SK-N-SH (cell line): ENCODE measurements at regions not wholly inside any gene's neighbourhood (a gene's known extent, or its start where the extent isn't known, plus 50 kb on each side); places are given as distances from the start of the nearest gene placed in this dataset.
A peak's percentile ranks its signal among the peaks of the same experiment; 100 is the strongest.

ENCODE experiments used
- CTCF ChIA-PET: fragments of 300-600, 350-600 bp; formaldehyde crosslinking; extraction: SDS; loops from one replicate; lab custom pipeline; 2021; lab: Yijun Ruan, JAX
- POLR2A ChIA-PET: fragments of 350-600 bp; sonication (Branson Sonifier 250); formaldehyde crosslinking; extraction: SDS; loops from one replicate; lab custom pipeline; 2020; ENCODE audit warnings: antibody characterized with exemption, inconsistent platforms; lab: Yijun Ruan, JAX
- DNase-seq: peaks from one replicate; pipeline ENCODE4 v3.0.0; 2012
- H2AFZ ChIP-seq: fragments of 200-600 bp; sonication (generic); 2 replicates; pipeline ENCODE4 v1.8.1; 2016; ENCODE audit warnings: antibody characterized with exemption, mild to moderate bottlenecking, low read depth
- H3F3A ChIP-seq: fragments of 200-600 bp; sonication (generic); replicated peaks from 2 replicates; pipeline ENCODE3; 2016; ENCODE audit warnings: antibody characterized with exemption, mild to moderate bottlenecking; ENCODE audit not compliant: insufficient read depth
- H3K27ac ChIP-seq, 2 experiments: fragments of 200-500 bp in 1 of 2; fragments of 200-600 bp in 1 of 2; sonication (Bioruptor generic) in 1 of 2; sonication (generic), shearing (Covaris generic) in 1 of 2; 2 replicates each; pipeline versions ENCODE4 v1.5.1 to v1.6.1; 2014 to 2016; ENCODE audit warnings: low read depth in 2 of 2, inconsistent platforms in 1 of 2, low read length in 1 of 2, mild to moderate bottlenecking in 1 of 2, mixed read lengths in 1 of 2
- H3K27me3 ChIP-seq: fragments of 200-600 bp; sonication (generic), shearing (Covaris generic); 2 replicates; pipeline ENCODE4 v1.6.1; 2016; ENCODE audit warnings: mixed run types; ENCODE audit not compliant: insufficient read depth
- H3K36me3 ChIP-seq, 2 experiments: fragments of 200-500 bp in 1 of 2; fragments of 200-600 bp in 1 of 2; sonication (Bioruptor generic) in 1 of 2; sonication (generic) in 1 of 2; replicated peaks in 1 of 2; 2 replicates each; pipeline versions ENCODE3 to v1.5.1; 2014 to 2016; ENCODE audit warnings: low read length in 1 of 2, mild to moderate bottlenecking in 1 of 2; ENCODE audit not compliant: insufficient read depth in 2 of 2, control insufficient read depth in 1 of 2
- H3K4me1 ChIP-seq, 2 experiments: fragments of 200-500 bp in 1 of 2; fragments of 200-600 bp in 1 of 2; sonication (Bioruptor generic) in 1 of 2; sonication (generic), shearing (Covaris generic) in 1 of 2; 2 replicates each; pipeline versions ENCODE4 v1.5.1 to v1.6.1; 2014 to 2016; ENCODE audit warnings: low read depth in 1 of 2, low read length in 1 of 2, mixed run types in 1 of 2; ENCODE audit not compliant: insufficient read depth in 2 of 2, control insufficient read depth in 1 of 2
- H3K4me2 ChIP-seq: fragments of 200-600 bp; sonication (generic), shearing (Covaris generic); 2 replicates; pipeline ENCODE4 v1.6.1; 2017; ENCODE audit warnings: mixed run types
- H3K4me3 ChIP-seq, 2 experiments: fragments of 200-500 bp in 1 of 2; fragments of 200-600 bp in 1 of 2; sonication (Bioruptor generic) in 1 of 2; sonication (generic), shearing (Covaris generic) in 1 of 2; 2 replicates each; pipeline versions ENCODE4 v1.5.1 to v1.8.1; 2014 to 2016; ENCODE audit warnings: low read depth in 2 of 2, inconsistent platforms in 1 of 2, low read length in 1 of 2, mild to moderate bottlenecking in 1 of 2, mixed read lengths in 1 of 2, moderate library complexity in 1 of 2
- H3K79me2 ChIP-seq: fragments of 200-600 bp; sonication (generic); 2 replicates; pipeline ENCODE4 v1.8.1; 2017; ENCODE audit warnings: mild to moderate bottlenecking; ENCODE audit not compliant: insufficient read depth
- H3K9ac ChIP-seq: fragments of 200-600 bp; sonication (generic); 2 replicates; pipeline ENCODE4 v1.6.1; 2017; ENCODE audit warnings: mixed run types
- H3K9me2 ChIP-seq: fragments of 200-600 bp; sonication (generic); 2 replicates; pipeline ENCODE4 v1.6.1; 2017; ENCODE audit warnings: mixed run types
- H3K9me3 ChIP-seq: fragments of 200-600 bp; sonication (generic); 2 replicates; pipeline ENCODE4 v1.6.1; 2017; ENCODE audit warnings: mixed run types, mild to moderate bottlenecking, moderate library complexity
- H4K20me1 ChIP-seq: fragments of 200-600 bp; sonication (generic); 2 replicates; pipeline ENCODE4 v1.6.1; 2017; ENCODE audit warnings: mild to moderate bottlenecking, mixed run types; ENCODE audit not compliant: insufficient read depth
- CHD2 ChIP-seq: fragments of 150-350 bp; IDR thresholded peaks from 2 replicates; pipeline ENCODE4 v1.6.1; 2018; ENCODE audit warnings: low read length; ENCODE audit not compliant: partially characterized antibody
- FOSL2 ChIP-seq: IDR thresholded peaks from 2 replicates; pipeline ENCODE4 v1.4.0; 2012; ENCODE audit warnings: low read depth, mild to moderate bottlenecking, moderate library complexity, borderline replicate concordance
- MAX ChIP-seq: IDR thresholded peaks from 2 replicates; pipeline ENCODE4 v1.4.0; 2012; ENCODE audit warnings: low read depth
- MEF2A ChIP-seq: IDR thresholded peaks from 2 replicates; pipeline ENCODE4 v1.4.0; 2012; ENCODE audit warnings: low read depth, borderline replicate concordance
- MXI1 ChIP-seq: IDR thresholded peaks from 2 replicates; pipeline ENCODE4 v1.6.1; 2012; ENCODE audit warnings: mild to moderate bottlenecking, low read depth, low read length, improper control_type of control experiment
- RAD21 ChIP-seq: IDR thresholded peaks from 2 replicates; pipeline ENCODE4 v1.6.1; 2012; ENCODE audit warnings: mild to moderate bottlenecking, low read length
- RCOR1 ChIP-seq: fragments of 150-350 bp; IDR thresholded peaks from 2 replicates; pipeline ENCODE4 v1.6.1; 2017; ENCODE audit warnings: antibody characterized with exemption, low read length
- SIN3A ChIP-seq: IDR thresholded peaks from 2 replicates; pipeline ENCODE4 v1.6.1; 2012; ENCODE audit warnings: low read depth, mild to moderate bottlenecking, low read length, moderate library complexity, borderline replicate concordance
- SMC3 ChIP-seq: IDR thresholded peaks from 2 replicates; pipeline ENCODE4 v1.6.1; 2012; ENCODE audit warnings: low read depth, low read length, improper control_type of control experiment
- WGBS: methylation state at CpG from one replicate; pipeline ENCODE4 v1.1.6; 2017; ENCODE audit warnings: low lambda C conversion rate; 5-methylcytosine and 5-hydroxymethylcytosine counted together
- TF ChIP-seq, protein P1 (sequence below): fragments of 200-600 bp; sonication (generic); IDR thresholded peaks from 2 replicates; pipeline ENCODE4 v1.6.1; 2017; ENCODE audit warnings: antibody characterized with exemption, mild to moderate bottlenecking, moderate library complexity

DNA sequence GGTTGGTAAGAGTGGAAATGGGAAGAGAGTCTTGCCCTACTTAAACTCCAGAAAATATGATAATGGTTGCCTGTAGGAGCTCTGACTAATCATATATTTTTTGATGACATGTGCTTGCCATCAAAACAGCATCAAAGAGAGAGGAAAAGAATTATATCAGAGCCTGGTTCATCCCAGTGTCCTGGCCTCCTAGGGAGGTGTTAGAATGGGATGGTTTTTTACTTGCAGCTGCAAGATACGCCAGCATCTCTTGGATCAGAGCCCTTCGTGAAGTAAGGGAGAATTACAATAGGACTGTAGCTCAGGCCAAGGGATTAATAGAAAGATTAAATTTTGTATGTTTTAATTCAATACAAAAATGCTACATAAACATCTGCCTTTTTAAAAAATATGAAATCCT is 177.6 kb upstream of the HDAC9 start (continued):
- no peak for TF ChIP-seq MAX

GRCh38 chr7:18320422-18320821 is 175.1 kb upstream of the HDAC9 start:
- no peak overlapping the region for H3K4me3 ChIP-seq
- POLR2A ChIA-PET = no interaction called here
- H3K9me2 ChIP-seq = no peaks in the 10 kb centered on the region
- H3K4me1 ChIP-seq = no peaks in the 10 kb centered on the region; a peak in 1 of 4 replicates
- no peak for DNase-seq
- WGBS = 29% methylated on average over 4 of the region's 4 CpGs
- H3K27ac ChIP-seq = no peak overlapping the region
- H3K9me3 ChIP-seq = no peaks in the 10 kb centered on the region
- H2AFZ ChIP-seq = no peak overlapping the region
- H3K36me3 ChIP-seq = no peaks in the 10 kb centered on the region
- CTCF ChIA-PET = interaction anchor here (0.6 to 6.9 kb wide), 24 partner anchors 10 to 615 kb away, joined by 3 to 84 read pairs (median 4); no protein-coding TSS in a partner anchor
- TF ChIP-seq MEF2A (no peak), FOSL2 (no peak), MXI1 (no peak), MAX (no peak), RCOR1 (no peak)
- H3K9ac ChIP-seq = no peak overlapping the region
- no peak overlapping the region for H3K4me2 ChIP-seq
- no peaks in the 10 kb centered on the region for H4K20me1 ChIP-seq
- H3K27me3 ChIP-seq = peaks cover 31% of the 10 kb centered on the region; the same call in 1 of the 2 replicates
- no peaks in the 10 kb centered on the region for H3K79me2 ChIP-seq
- H3F3A ChIP-seq = no peaks in the 10 kb centered on the region

DNA sequence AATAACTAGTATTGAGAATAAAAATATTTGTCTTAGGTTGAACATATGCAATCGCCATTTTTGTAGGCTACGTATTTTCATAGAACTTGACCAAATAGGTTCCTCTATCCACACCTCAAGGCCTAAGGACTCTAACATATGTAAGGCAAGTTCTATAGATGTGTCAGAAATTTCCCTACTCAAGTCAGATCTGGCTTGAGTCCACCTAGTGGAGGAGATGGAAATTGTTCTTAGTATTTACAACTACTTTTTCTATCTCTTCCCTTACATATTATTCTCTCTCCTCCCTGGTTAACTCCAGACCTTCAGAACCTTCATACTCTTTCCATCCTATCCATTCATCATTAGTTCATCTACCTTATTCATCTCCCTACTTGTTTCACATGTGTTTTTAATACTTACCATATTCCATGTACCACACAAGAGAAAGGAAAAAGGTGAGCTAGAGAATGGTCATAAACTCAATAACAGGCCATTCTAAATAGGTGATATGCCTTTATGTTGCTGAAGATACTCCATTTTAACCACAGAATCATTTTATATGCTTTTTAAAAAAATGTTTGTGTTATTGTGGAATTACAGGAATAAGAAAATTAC is 174.5 kb upstream of the HDAC9 start:
- peak; percentile 31 for DNase-seq
- CTCF ChIA-PET = interaction anchor here (0.6 to 6.9 kb wide), 40 partner anchors 13 to 1329 kb away, joined by 3 to 84 read pairs (median 4); no protein-coding TSS in a partner anchor
- 34% methylated on average over 2 of the region's 2 CpGs for WGBS

More for the DNA sequence above, 174.5 kb upstream of the HDAC9 start:
- H3K4me1 ChIP-seq = no peaks in the 10 kb centered on the region; a peak in 1 of 4 replicates
- no peak overlapping the region for H3K9ac ChIP-seq
- no peaks in the 10 kb centered on the region for H4K20me1 ChIP-seq
- H3K36me3 ChIP-seq = no peaks in the 10 kb centered on the region
- no peaks in the 10 kb centered on the region for H3K79me2 ChIP-seq
- H3K27ac ChIP-seq = no peak overlapping the region
- H3K4me3 ChIP-seq = no peak overlapping the region
- no peaks in the 10 kb centered on the region for H3K9me3 ChIP-seq
- H3K4me2 ChIP-seq = no peak overlapping the region
- no peaks in the 10 kb centered on the region for H3K9me2 ChIP-seq
- H2AFZ ChIP-seq = no peak overlapping the region
- TF ChIP-seq SMC3 = peak; percentile 58
- TF ChIP-seq CHD2 = no peak
- TF ChIP-seq, protein P1, sequence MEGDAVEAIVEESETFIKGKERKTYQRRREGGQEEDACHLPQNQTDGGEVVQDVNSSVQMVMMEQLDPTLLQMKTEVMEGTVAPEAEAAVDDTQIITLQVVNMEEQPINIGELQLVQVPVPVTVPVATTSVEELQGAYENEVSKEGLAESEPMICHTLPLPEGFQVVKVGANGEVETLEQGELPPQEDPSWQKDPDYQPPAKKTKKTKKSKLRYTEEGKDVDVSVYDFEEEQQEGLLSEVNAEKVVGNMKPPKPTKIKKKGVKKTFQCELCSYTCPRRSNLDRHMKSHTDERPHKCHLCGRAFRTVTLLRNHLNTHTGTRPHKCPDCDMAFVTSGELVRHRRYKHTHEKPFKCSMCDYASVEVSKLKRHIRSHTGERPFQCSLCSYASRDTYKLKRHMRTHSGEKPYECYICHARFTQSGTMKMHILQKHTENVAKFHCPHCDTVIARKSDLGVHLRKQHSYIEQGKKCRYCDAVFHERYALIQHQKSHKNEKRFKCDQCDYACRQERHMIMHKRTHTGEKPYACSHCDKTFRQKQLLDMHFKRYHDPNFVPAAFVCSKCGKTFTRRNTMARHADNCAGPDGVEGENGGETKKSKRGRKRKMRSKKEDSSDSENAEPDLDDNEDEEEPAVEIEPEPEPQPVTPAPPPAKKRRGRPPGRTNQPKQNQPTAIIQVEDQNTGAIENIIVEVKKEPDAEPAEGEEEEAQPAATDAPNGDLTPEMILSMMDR = peak; percentile 79
- peak; percentile 80 for TF ChIP-seq RAD21
- no peak for TF ChIP-seq SIN3A
- TF ChIP-seq, all 33 proteins: peak for 3
- no peaks in the 10 kb centered on the region for H3F3A ChIP-seq
- POLR2A ChIA-PET = no interaction called here
- H3K27me3 ChIP-seq = peaks cover 27% of the 10 kb centered on the region; the same call in 1 of the 2 replicates
